Adrenal gland (tissue), 9 donors: ENCODE measurements at regions not wholly inside any gene's neighbourhood (a gene's known extent, or its start where the extent isn't known, plus 50 kb on each side); places are given as distances from the start of the nearest gene placed in this dataset.

Source experiments
- DNase-seq, 7 donors: peaks; one replicate each; pipeline ENCODE4 v3.0.0-alpha.2; 2019 to 2020
- H3K27ac ChIP-seq, 5 donors: fragments of 200-600 bp; sonication (generic) in 4 of 5; 1 replicate in 3 of 5; 2 replicates in 2 of 5; pipeline versions ENCODE4 v1.5.1 to v1.8.0; 2016 to 2020; ENCODE audit warnings: mild to moderate bottlenecking in 1 of 5
- H3K27me3 ChIP-seq: fragments of 200-600 bp; 2 replicates; pipeline ENCODE4 v1.8.0; 2021
- H3K36me3 ChIP-seq, 2 donors: fragments of 200-600 bp; replicated peaks in 1 of 2; 1 replicate in 1 of 2; 2 replicates in 1 of 2; pipeline versions ENCODE4 v1.5.1 to v1.8.0; 2018 to 2022
- H3K4me1 ChIP-seq, 2 donors: fragments of 200-600 bp; replicated peaks in 1 of 2; 1 replicate in 1 of 2; 2 replicates in 1 of 2; pipeline versions ENCODE4 v1.5.1 to v1.8.0; 2018 to 2021
- H3K4me3 ChIP-seq, 4 donors: fragments of 200-600 bp; sonication (generic) in 3 of 4; one replicate each; pipeline ENCODE4 v1.5.1; 2016 to 2018
- H3K9me3 ChIP-seq, 3 donors: fragments of 200-600 bp; sonication (generic) in 1 of 3; replicated peaks in 1 of 3; 1 replicate in 2 of 3; 2 replicates in 1 of 3; pipeline versions ENCODE4 v1.5.1 to v1.8.0; 2016 to 2021
- POLR2A ChIP-seq, 2 donors: fragments of 450-650 bp; IDR thresholded peaks; one replicate each; pipeline ENCODE4 v1.6.1; 2017; ENCODE audit warnings: antibody characterized with exemption in 2 of 2, mild to moderate bottlenecking in 2 of 2, moderate library complexity in 1 of 2
- WGBS, 4 donors: extraction: QIAGEN DNeasy Blood & Tissue Kit in 2 of 4; methylation state at CpG; one replicate each; pipeline versions ENCODE4 v1.1.5 to v1.1.7; 2013 to 2017; 5-methylcytosine and 5-hydroxymethylcytosine counted together
- intact Hi-C, 2 donors: fragments of 100-400 bp; cut with DNase I; formaldehyde crosslinking; loops; one replicate each; pipeline versions ENCODE4 v1.14.1 to v1.15.0; 2022 to 2023
- TF ChIP-seq, protein P1 (sequence below), 6 experiments: fragments of 450-650 bp in 4 of 6; fragments of 200-600 bp in 2 of 6; sonication (generic) in 1 of 6; IDR thresholded peaks; 1 replicate in 5 of 6; 2 replicates in 1 of 6; pipeline versions ENCODE4 v1.5.1 to v1.8.0; 2016 to 2021; ENCODE audit warnings: antibody characterized with exemption in 6 of 6, mild to moderate bottlenecking in 2 of 6, moderate library complexity in 1 of 6
- donor health status: healthy with polysubstance abuse.
- donor health status: Bipolar disorder and iron deficiency.
- donor health status: DM: yes; HTN: yes; CAD: no.
- donor health status: DM: no; HTN: no; CAD: no.
- donor health status: DM: no; HTN: no; CAD: no.

DNA sequence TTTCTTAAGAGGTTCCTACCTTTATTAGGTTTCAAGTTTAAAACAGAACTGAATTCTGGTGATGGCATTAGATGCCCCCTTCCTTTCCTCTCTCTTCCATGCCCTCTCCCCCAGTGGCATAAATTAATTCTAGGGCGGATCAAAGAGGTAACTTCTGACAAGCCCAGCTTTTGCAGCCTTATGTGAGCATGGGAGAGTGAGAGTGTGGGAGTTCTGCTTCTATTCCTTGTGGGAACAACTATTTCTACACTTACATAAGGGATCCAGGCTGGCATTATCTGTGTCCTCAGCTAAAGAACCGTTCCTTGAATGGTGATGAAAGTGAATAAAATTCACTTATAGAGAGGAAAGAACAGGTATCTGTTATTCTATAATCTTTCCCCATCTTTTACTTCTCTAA is 437.6 kb downstream of the KIF4B start:
- no peak overlapping the region for H3K4me3 ChIP-seq
- no peaks in the 10 kb centered on the region for H3K9me3 ChIP-seq
- no peak for DNase-seq
- intact Hi-C loops: no loop called here
- no peaks in the 10 kb centered on the region for H3K4me1 ChIP-seq
- H3K27ac ChIP-seq: no peak overlapping the region
- H3K36me3 ChIP-seq: no peaks in the 10 kb centered on the region
- H3K27me3 ChIP-seq: no peaks in the 10 kb centered on the region
- no peak for TF ChIP-seq POLR2A (IDR thresholded peaks at IDR 0.05)
- TF ChIP-seq, protein P1, sequence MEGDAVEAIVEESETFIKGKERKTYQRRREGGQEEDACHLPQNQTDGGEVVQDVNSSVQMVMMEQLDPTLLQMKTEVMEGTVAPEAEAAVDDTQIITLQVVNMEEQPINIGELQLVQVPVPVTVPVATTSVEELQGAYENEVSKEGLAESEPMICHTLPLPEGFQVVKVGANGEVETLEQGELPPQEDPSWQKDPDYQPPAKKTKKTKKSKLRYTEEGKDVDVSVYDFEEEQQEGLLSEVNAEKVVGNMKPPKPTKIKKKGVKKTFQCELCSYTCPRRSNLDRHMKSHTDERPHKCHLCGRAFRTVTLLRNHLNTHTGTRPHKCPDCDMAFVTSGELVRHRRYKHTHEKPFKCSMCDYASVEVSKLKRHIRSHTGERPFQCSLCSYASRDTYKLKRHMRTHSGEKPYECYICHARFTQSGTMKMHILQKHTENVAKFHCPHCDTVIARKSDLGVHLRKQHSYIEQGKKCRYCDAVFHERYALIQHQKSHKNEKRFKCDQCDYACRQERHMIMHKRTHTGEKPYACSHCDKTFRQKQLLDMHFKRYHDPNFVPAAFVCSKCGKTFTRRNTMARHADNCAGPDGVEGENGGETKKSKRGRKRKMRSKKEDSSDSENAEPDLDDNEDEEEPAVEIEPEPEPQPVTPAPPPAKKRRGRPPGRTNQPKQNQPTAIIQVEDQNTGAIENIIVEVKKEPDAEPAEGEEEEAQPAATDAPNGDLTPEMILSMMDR (IDR thresholded peaks at IDR 0.05): no peak
- WGBS, 4 donors: 43 to 60% (median 56%) methylated on average over 2 of the region's 2 CpGs

DNA sequence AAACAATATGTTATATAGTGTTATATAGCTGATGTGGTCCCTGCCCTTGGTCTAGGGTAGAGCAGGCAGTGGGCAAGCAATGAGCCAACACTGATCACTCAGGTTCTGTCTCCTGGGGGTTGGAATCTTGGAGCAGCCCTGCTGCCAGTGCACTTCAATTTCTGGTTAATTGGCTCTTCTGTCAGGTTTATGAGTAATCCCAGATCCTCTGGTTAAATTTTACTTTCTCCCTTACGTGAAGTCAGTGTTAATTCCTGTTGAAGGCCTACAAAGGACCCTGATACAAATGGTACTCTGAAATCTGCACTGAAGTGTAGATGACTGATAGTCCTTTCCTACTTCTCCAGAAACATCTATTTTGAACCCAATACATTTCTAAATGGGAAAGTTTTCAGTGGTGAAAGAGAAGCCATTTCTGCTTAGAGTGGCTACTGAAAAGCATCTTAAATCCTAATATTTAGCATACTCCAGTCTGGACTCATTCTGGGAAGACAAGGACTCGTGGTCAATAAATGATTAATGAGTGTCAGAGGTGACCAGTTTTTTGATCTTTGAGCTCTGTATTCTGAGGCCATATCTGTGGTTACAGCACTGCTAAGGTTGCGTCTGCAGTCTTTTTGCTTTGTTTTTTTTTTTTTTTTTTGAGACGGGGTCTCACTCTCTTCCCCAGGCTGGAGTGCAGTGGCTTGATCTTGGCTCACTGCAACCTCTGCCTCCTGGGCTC is 442.4 kb downstream of the KIF4B start:
- TF ChIP-seq, protein P1 (IDR thresholded peaks at IDR 0.05): no peak
- no peak for TF ChIP-seq POLR2A (IDR thresholded peaks at IDR 0.05)
- intact Hi-C loops: no loop called here
- Histone ChIP-seq H3K36me3 (no peaks in the 10 kb centered on the region), H3K27ac (no peak overlapping the region), H3K27me3 (no peaks in the 10 kb centered on the region), H3K4me1 (no peaks in the 10 kb centered on the region), H3K9me3 (no peaks in the 10 kb centered on the region), H3K4me3 (no peak overlapping the region)
- no peak for DNase-seq
- 55 to 75% (median 73%) methylated on average over 4 of the region's 4 CpGs for WGBS, 4 donors

DNA sequence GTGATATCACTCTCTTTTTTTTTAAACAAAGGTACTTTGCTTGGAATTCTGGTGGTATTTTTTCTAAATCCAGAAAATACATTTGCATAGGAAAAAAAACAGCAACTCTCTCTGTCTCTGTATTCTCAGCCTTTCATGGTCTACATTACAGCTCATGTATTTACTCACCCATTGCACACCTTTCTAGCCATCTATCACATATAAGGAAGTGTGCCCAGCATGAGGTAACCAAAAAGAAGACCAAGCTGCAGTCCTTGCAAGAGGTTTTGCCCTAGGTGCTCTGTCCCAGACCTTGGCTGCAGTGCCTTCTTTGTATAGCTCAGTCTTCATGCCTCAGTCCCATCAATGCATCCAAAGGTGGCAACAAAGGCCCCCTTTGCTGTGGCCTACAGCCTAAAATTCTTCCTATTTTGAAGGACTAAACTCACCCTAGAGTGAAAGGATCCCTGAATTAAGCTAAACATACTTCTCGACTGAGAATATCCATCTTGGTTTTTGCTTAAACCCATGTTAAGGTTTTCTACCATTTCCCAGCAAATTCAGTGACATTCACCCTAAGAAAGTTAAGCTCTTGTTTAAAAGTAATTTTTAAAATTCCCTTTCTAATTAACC is 446.4 kb downstream of the KIF4B start:
- Histone ChIP-seq H3K4me3 (no peak overlapping the region), H3K27me3 (no peaks in the 10 kb centered on the region), H3K4me1 (no peaks in the 10 kb centered on the region), H3K27ac (no peak overlapping the region), H3K36me3 (no peaks in the 10 kb centered on the region), H3K9me3 (no peaks in the 10 kb centered on the region)
- DNase-seq: no peak
- TF ChIP-seq, protein P1 (IDR thresholded peaks at IDR 0.05): no peak
- TF ChIP-seq POLR2A (IDR thresholded peaks at IDR 0.05): no peak
- intact Hi-C loops: no loop called here
- WGBS, 4 donors: 73 to 85% (median 81%) methylated on average over 1 of the region's 1 CpG

DNA sequence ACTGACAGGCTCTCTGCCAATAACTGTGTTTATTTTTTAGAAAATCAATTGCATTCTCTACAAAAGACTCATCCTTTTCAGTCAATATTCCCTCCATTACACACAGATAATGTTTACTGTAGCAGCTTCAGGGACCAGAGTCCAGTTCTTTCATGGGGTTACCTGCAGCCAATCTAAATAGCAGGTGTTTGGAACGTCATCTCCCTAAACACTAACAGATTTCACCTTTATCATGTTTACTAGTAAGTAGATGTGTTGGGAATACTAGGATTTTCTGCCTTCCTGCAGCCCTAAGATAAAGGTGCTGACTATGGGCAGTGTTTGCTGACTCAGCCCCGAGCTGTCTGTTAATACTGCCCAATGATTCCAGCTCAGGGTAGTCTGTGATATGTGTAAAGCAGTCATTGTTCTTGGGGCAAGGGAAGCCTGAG is 447.0 kb downstream of the KIF4B start:
- TF ChIP-seq, protein P1 (IDR thresholded peaks at IDR 0.05): no peak
- no peak for TF ChIP-seq POLR2A (IDR thresholded peaks at IDR 0.05)
- H3K9me3 ChIP-seq: no peaks in the 10 kb centered on the region
- no peak for DNase-seq
- H3K4me1 ChIP-seq: no peaks in the 10 kb centered on the region
- no peaks in the 10 kb centered on the region for H3K36me3 ChIP-seq
- no peak overlapping the region for H3K27ac ChIP-seq
- intact Hi-C loops: no loop called here
- no peaks in the 10 kb centered on the region for H3K27me3 ChIP-seq
- WGBS, 4 donors: 43 to 58% (median 51%) methylated on average over 2 of the region's 2 CpGs
- no peak overlapping the region for H3K4me3 ChIP-seq
